ENCODE measurements at regions not wholly inside any gene's neighbourhood (a gene's known extent, or its start where the extent isn't known, plus 50 kb on each side); places are given as distances from the start of the nearest gene placed in this dataset.

DNA sequence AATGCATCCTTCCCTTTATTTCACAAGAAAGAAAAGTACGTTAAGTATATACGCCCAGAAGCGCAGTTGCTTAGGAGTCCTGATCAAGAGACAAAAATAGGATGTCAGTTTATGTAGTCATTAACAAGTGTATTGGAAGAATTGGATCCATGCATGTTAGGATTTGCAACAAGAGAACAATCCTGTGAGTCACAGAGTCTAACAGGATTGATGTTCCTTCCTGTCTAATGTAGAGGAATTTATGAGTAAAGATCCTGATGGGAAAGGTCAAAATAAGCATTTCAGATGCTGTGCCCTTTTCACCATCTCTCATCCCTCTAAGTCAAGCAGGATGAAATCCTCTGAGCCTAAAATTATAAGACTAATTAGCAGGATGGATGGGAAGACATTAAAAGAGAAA is 406.0 kb upstream of the GRIA1 start (continued):
- TF ChIP-seq NANOG (IDR thresholded peaks at IDR 0.05; ENCODE audit: insufficient read depth, low read depth, low read length, poor library complexity, severe bottlenecking), result no peak

GRCh38 chr5:153086486-153086885 is 404.0 kb upstream of the GRIA1 start:
- Histone ChIP-seq H2BK12ac (ENCODE audit: low read depth, low read length) (no peak overlapping the region), H3K4ac (replicated peaks; ENCODE audit: insufficient read length, low read depth, low read length) (no peak overlapping the region), H3K18ac (ENCODE audit: extremely low read depth, low read length) (no peak overlapping the region), H3K79me1 (ENCODE audit: low read depth, low read length) (no peaks in the 10 kb centered on the region), H3K27me3 (replicated peaks in 1 of 4; ENCODE audit: control insufficient read depth in 3 of 4, extremely low read depth in 1 of 4, insufficient read depth in 3 of 4, low read length in 3 of 4) (no peaks in the 10 kb centered on the region), H3K79me2 (ENCODE audit: control insufficient read depth in 1 of 2, insufficient read depth in 2 of 2, low read length in 2 of 2) (no peaks in the 10 kb centered on the region), H2AK5ac (ENCODE audit: low read depth, low read length) (no peak overlapping the region), H3K9me3 (ENCODE audit: insufficient read depth in 2 of 2, low read depth in 1 of 2, low read length in 1 of 2) (no peaks in the 10 kb centered on the region), H3K23ac (ENCODE audit: insufficient read length) (no peak overlapping the region), H2BK120ac (replicated peaks; ENCODE audit: low read depth, low read length) (no peak overlapping the region), H3K9ac (replicated peaks in 1 of 4; ENCODE audit: extremely low read depth in 1 of 4, low read depth in 3 of 4, low read length in 3 of 4) (no peak overlapping the region), H3K36me3 (ENCODE audit: control insufficient read depth in 2 of 4, insufficient read depth in 4 of 4, low read length in 3 of 4) (no peaks in the 10 kb centered on the region), H4K20me1 (replicated peaks in 1 of 2; ENCODE audit: control insufficient read depth in 1 of 2, insufficient read depth in 2 of 2, low read length in 2 of 2) (no peaks in the 10 kb centered on the region), H2BK15ac (ENCODE audit: low read length) (no peak overlapping the region), H3K4me1 (replicated peaks in 1 of 4; ENCODE audit: control insufficient read depth in 3 of 4, insufficient read depth in 4 of 4, low read length in 3 of 4) (no peaks in the 10 kb centered on the region), H4K8ac (ENCODE audit: extremely low read depth, insufficient read depth, low read length) (no peak overlapping the region), H3K4me3 (ENCODE audit: extremely low read depth in 1 of 4, insufficient read depth in 2 of 4, low read depth in 3 of 4, low read length in 4 of 4) (no peak overlapping the region), H2BK20ac (ENCODE audit: low read length) (no peak overlapping the region; the same call in 1 of the 2 replicates), H3K23me2 (ENCODE audit: low read depth, low read length) (no peaks in the 10 kb centered on the region), H3K14ac (ENCODE audit: insufficient read length) (no peak overlapping the region), H2AFZ (ENCODE audit: low read length) (no peak overlapping the region), H4K91ac (replicated peaks; ENCODE audit: insufficient read length, low read length) (no peak overlapping the region), H4K5ac (ENCODE audit: insufficient read length, low read depth, low read length) (no peak overlapping the region), H3K27ac (ENCODE audit: low read depth, low read length) (no peak overlapping the region), H2BK5ac (ENCODE audit: low read depth, low read length) (no peak overlapping the region), H3K4me2 (ENCODE audit: insufficient read depth in 1 of 2, low read depth in 2 of 2, low read length in 2 of 2) (no peak overlapping the region), H3K56ac (replicated peaks; ENCODE audit: insufficient read length, low read depth, low read length) (no peak overlapping the region)
- POLR2A ChIA-PET (ENCODE audit: partially characterized antibody), result no interaction called here
- FAIRE-seq (no peak), DNase-seq (ENCODE audit: low read depth in 1 of 2, low spot score in 2 of 2) (no peak)
- 93% methylated on average over 2 of the region's 2 CpGs; no CpG with 5 or more reads in 1 of the 2 experiments for WGBS, 2 experiments (ENCODE audit: extremely low coverage in 1 of 2, insufficient coverage in 1 of 2, insufficient read length in 1 of 2, insufficient replicate concordance in 2 of 2, low coverage in 1 of 2, low lambda C conversion rate in 2 of 2, missing lambda C conversion rate in 1 of 2)
- CTCF ChIA-PET (ENCODE audit: partially characterized antibody), result no interaction called here
- TF ChIP-seq SIX5 (IDR thresholded peaks at IDR 0.05; ENCODE audit: low read depth, low read length) (no peak), EGR1 (IDR thresholded peaks at IDR 0.05; ENCODE audit: borderline replicate concordance, low read depth, low read length) (no peak)
